ENCODE measurements at regions not wholly inside any gene's neighbourhood (a gene's known extent, or its start where the extent isn't known, plus 50 kb on each side); places are given as distances from the start of the nearest gene placed in this dataset.
"Not testable (repeated sequence)": the region's sequence is repeated elsewhere in the genome, so short reads cannot be mapped to it uniquely, and the experiment has no call there.

- Mint-ChIP-seq H3K36me3 (no peaks in the 10 kb centered on the region), H3K4me1 (ENCODE audit: low read depth in 2 of 2) (no peaks in the 10 kb centered on the region), H3K27ac (no peak overlapping the region), H3K9me3 (no peaks in the 10 kb centered on the region), H3K27me3 (peaks cover 5 to 22% of the 10 kb centered on the region in 2 donors), H3K4me3 (no peak overlapping the region)
- no peak for ATAC-seq
- DNase-seq (ENCODE audit: low spot score), result no peak
Observed at GRCh38 chrX:40880712-40881111, 145.4 kb upstream of the MED14 start.

GRCh38 chrX:40883021-40883619, 147.8 kb upstream of the MED14 start:
- no peaks in the 10 kb centered on the region for H3K36me3 Mint-ChIP-seq
- H3K9me3 Mint-ChIP-seq, result no peaks in the 10 kb centered on the region
- no peak for ATAC-seq
- no peak for DNase-seq (ENCODE audit: low spot score)
- H3K27ac Mint-ChIP-seq, result no peak overlapping the region
- H3K4me3 Mint-ChIP-seq, result no peak overlapping the region
- peaks cover 5 to 19% of the 10 kb centered on the region in 2 donors for H3K27me3 Mint-ChIP-seq
- no peaks in the 10 kb centered on the region for H3K4me1 Mint-ChIP-seq (ENCODE audit: low read depth in 2 of 2)

- H3K9me3 Mint-ChIP-seq, result no peaks in the 10 kb centered on the region
- H3K27ac Mint-ChIP-seq, result no peak overlapping the region
- peaks cover 3 to 15% of the 10 kb centered on the region in 2 donors for H3K27me3 Mint-ChIP-seq
- DNase-seq (ENCODE audit: low spot score), result no peak
- no peaks in the 10 kb centered on the region for H3K36me3 Mint-ChIP-seq
- H3K4me1 Mint-ChIP-seq (ENCODE audit: low read depth in 2 of 2), result no peaks in the 10 kb centered on the region
- no peak overlapping the region for H3K4me3 Mint-ChIP-seq
- ATAC-seq, result no peak
Observed at GRCh38 chrX:40885989-40886388, 150.6 kb upstream of the MED14 start.

GRCh38 chrX:40887476-40887875, 152.1 kb upstream of the MED14 start:
- no peaks in the 10 kb centered on the region for H3K9me3 Mint-ChIP-seq
- DNase-seq (ENCODE audit: low spot score) (no peak), ATAC-seq (no peak)
- no peaks in the 10 kb centered on the region for H3K36me3 Mint-ChIP-seq
- no peak overlapping the region for H3K4me3 Mint-ChIP-seq
- H3K4me1 Mint-ChIP-seq (ENCODE audit: low read depth in 2 of 2), result no peaks in the 10 kb centered on the region
- H3K27me3 Mint-ChIP-seq, result peaks cover 0 to 14% of the 10 kb centered on the region in 2 donors
- H3K27ac Mint-ChIP-seq, result no peak overlapping the region

- peaks cover 0 to 24% of the 10 kb centered on the region in 2 donors for H3K27me3 Mint-ChIP-seq
- H3K4me3 Mint-ChIP-seq, result no peak overlapping the region
- H3K27ac Mint-ChIP-seq, result no peak overlapping the region
- no peak for ATAC-seq
- H3K9me3 Mint-ChIP-seq, result no peaks in the 10 kb centered on the region
- DNase-seq (ENCODE audit: low spot score), result no peak
- H3K4me1 Mint-ChIP-seq (ENCODE audit: low read depth in 2 of 2), result no peaks in the 10 kb centered on the region
- H3K36me3 Mint-ChIP-seq, result no peaks in the 10 kb centered on the region
Observed at GRCh38 chrX:40891798-40892197, 156.5 kb upstream of the MED14 start.

- Mint-ChIP-seq H3K27ac (no peak overlapping the region), H3K4me1 (ENCODE audit: low read depth in 2 of 2) (no peaks in the 10 kb centered on the region), H3K4me3 (no peak overlapping the region), H3K36me3 (no peaks in the 10 kb centered on the region), H3K9me3 (no peaks in the 10 kb centered on the region), H3K27me3 (peaks cover 0 to 21% of the 10 kb centered on the region in 2 donors)
- DNase-seq (ENCODE audit: low spot score) (no peak), ATAC-seq (no peak)
Observed at GRCh38 chrX:40893251-40893910, 158.0 kb upstream of the MED14 start.

- Mint-ChIP-seq H3K4me3 (no peak overlapping the region), H3K36me3 (no peaks in the 10 kb centered on the region), H3K9me3 (no peaks in the 10 kb centered on the region), H3K4me1 (ENCODE audit: low read depth in 2 of 2) (no peaks in the 10 kb centered on the region), H3K27ac (no peak overlapping the region), H3K27me3 (peaks cover 0 to 31% of the 10 kb centered on the region in 2 donors)
- DNase-seq (ENCODE audit: low spot score) (no peak), ATAC-seq (no peak)
Observed at GRCh38 chrX:40895246-40895645, 159.9 kb upstream of the MED14 start.

- Mint-ChIP-seq H3K4me1 (ENCODE audit: low read depth in 2 of 2) (no peaks in the 10 kb centered on the region), H3K36me3 (no peaks in the 10 kb centered on the region), H3K27ac (no peak overlapping the region), H3K9me3 (no peaks in the 10 kb centered on the region), H3K27me3 (peaks cover 20 to 42% of the 10 kb centered on the region in 2 donors), H3K4me3 (no peak overlapping the region)
- ATAC-seq (no peak), DNase-seq (ENCODE audit: low spot score) (no peak)
Observed at GRCh38 chrX:40897718-40898270, 162.5 kb upstream of the MED14 start.

- not testable (repeated sequence) for H3K4me1 Mint-ChIP-seq (ENCODE audit: low read depth in 2 of 2); DNase-seq (ENCODE audit: low spot score); H3K4me3 Mint-ChIP-seq; ATAC-seq; H3K9me3 Mint-ChIP-seq; H3K27ac Mint-ChIP-seq; H3K36me3 Mint-ChIP-seq
- H3K27me3 Mint-ChIP-seq, result peaks cover 20 to 33% of the 10 kb centered on the region in 2 donors
Observed at GRCh38 chrX:40904739-40905138, 169.4 kb upstream of the MED14 start.

GRCh38 chrX:40908026-40908425, 172.7 kb upstream of the MED14 start:
- H3K4me1 Mint-ChIP-seq (ENCODE audit: low read depth in 2 of 2), result no peaks in the 10 kb centered on the region
- H3K36me3 Mint-ChIP-seq, result no peaks in the 10 kb centered on the region
- ATAC-seq (no peak), DNase-seq (ENCODE audit: low spot score) (no peak)
- H3K4me3 Mint-ChIP-seq, result no peak overlapping the region
- H3K9me3 Mint-ChIP-seq, result no peaks in the 10 kb centered on the region
- peaks cover 0 to 18% of the 10 kb centered on the region in 2 donors for H3K27me3 Mint-ChIP-seq
- H3K27ac Mint-ChIP-seq, result no peak overlapping the region

GRCh38 chrX:40908857-40909475, 173.6 kb upstream of the MED14 start:
- H3K4me3 Mint-ChIP-seq, result no peak overlapping the region
- H3K36me3 Mint-ChIP-seq, result no peaks in the 10 kb centered on the region
- ATAC-seq, result no peak

GRCh38 chrX:40912166-40912565, 173.1 kb upstream of the USP9X start:
- H3K36me3 Mint-ChIP-seq, result no peaks in the 10 kb centered on the region
- H3K27ac Mint-ChIP-seq, result no peak overlapping the region
- no peak overlapping the region for H3K4me3 Mint-ChIP-seq
- ATAC-seq, result no peak
- DNase-seq (ENCODE audit: low spot score), result no peak
- H3K9me3 Mint-ChIP-seq, result no peaks in the 10 kb centered on the region
- H3K4me1 Mint-ChIP-seq (ENCODE audit: low read depth in 2 of 2), result no peaks in the 10 kb centered on the region
- peaks cover 5 to 15% of the 10 kb centered on the region in 2 donors for H3K27me3 Mint-ChIP-seq

More at GRCh38 chrX:40908857-40909475, 173.6 kb upstream of the MED14 start:
- H3K9me3 Mint-ChIP-seq, result no peaks in the 10 kb centered on the region
- H3K27me3 Mint-ChIP-seq, result peaks cover 0 to 15% of the 10 kb centered on the region in 2 donors
- no peak for DNase-seq (ENCODE audit: low spot score)
- H3K27ac Mint-ChIP-seq, result no peak overlapping the region
- H3K4me1 Mint-ChIP-seq (ENCODE audit: low read depth in 2 of 2), result no peaks in the 10 kb centered on the region

GRCh38 chrX:40912576-40912975, 172.7 kb upstream of the USP9X start:
- Mint-ChIP-seq H3K9me3 (no peaks in the 10 kb centered on the region), H3K27me3 (peaks cover 5 to 15% of the 10 kb centered on the region in 2 donors), H3K4me3 (no peak overlapping the region), H3K36me3 (no peaks in the 10 kb centered on the region), H3K27ac (no peak overlapping the region), H3K4me1 (ENCODE audit: low read depth in 2 of 2) (no peaks in the 10 kb centered on the region)
- no peak for DNase-seq (ENCODE audit: low spot score)
- ATAC-seq, result no peak

GRCh38 chrX:40920351-40920750, 164.9 kb upstream of the USP9X start:
- H3K36me3 Mint-ChIP-seq, result peaks cover 8% of the 10 kb centered on the region
- no peaks in the 10 kb centered on the region for H3K4me1 Mint-ChIP-seq (ENCODE audit: low read depth in 2 of 2)
- no peaks in the 10 kb centered on the region for H3K9me3 Mint-ChIP-seq
- no peak overlapping the region for H3K4me3 Mint-ChIP-seq
- DNase-seq (ENCODE audit: low spot score), result no peak
- no peak overlapping the region for H3K27ac Mint-ChIP-seq
- H3K27me3 Mint-ChIP-seq, result peaks cover 8 to 23% of the 10 kb centered on the region in 2 donors
- ATAC-seq, result no peak
